DMS153 treated with DMSO at 0.1 percent for 48 hours (cell line): ENCODE measurements at regions not wholly inside any gene's neighbourhood (a gene's known extent, or its start where the extent isn't known, plus 50 kb on each side); places are given as distances from the start of the nearest gene placed in this dataset.
"Not testable (repeated sequence)": the region's sequence is repeated elsewhere in the genome, so short reads cannot be mapped to it uniquely, and the experiment has no call there.

Source experiments
- DNase-seq: peaks from one replicate; lab custom pipeline; 2025; ENCODE audit not compliant: unreplicated experiment; lab: John Stamatoyannopoulos, UW

DNA sequence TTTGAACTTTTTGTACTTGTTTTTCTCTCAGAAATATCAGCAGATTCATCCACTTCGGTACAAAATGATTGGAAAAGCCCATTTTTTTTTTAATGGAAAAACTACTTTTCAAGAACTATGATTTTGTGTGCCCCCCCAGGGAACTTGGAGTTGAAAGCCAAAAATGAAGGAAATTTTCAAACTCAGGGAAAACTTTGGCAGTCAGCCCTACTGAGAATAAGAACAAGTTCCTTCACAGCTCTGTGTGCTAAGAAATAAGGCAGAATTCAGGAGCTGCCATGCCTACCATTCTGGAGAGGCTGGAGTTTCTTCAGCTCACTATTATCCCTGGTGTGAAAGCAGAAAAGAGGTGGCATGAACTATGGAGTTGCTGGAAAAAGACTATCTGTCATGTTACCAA is 226.0 kb upstream of the SLC35G4 start:
- no peak for DNase-seq

DNA sequence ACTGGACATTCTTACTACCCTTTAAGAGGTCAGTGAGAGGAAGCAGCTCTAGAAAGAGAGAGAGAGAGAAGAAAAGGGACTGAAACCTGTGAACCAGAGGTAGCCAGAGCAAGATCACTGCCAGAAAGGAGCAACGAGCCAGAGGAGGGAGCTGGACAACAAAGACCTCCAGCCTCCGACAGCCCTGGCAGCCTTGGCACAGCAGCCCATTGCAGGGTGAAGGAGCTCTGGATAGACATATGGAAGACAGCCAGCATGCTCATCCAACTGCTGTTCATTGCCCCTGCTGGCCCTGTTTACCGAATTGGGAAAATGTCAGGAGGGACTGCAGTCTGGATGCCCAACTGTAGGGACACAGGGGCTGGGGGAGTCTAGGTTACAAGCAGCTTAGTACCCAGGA is 228.4 kb upstream of the SLC35G4 start:
- no peak for DNase-seq

DNA sequence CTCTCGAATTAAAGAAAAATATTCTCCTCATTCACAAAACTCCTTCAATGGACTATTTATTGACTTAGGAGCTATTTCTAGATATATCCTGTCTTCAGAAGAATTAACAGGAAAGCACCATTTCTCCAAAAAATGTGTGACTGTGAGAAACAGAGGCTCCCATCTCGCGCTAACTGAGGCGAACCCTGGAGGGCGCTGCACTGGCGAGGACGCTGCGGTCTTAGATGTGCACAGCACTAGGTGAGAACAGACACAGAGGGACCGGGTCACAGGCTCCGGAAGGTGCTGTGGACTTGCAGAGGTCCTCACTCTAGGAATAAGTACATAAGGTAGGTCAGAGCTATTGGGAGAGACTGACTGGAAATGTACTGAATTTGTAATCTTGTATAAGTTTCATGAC is 229.7 kb upstream of the SLC35G4 start:
- DNase-seq, result no peak

DNA sequence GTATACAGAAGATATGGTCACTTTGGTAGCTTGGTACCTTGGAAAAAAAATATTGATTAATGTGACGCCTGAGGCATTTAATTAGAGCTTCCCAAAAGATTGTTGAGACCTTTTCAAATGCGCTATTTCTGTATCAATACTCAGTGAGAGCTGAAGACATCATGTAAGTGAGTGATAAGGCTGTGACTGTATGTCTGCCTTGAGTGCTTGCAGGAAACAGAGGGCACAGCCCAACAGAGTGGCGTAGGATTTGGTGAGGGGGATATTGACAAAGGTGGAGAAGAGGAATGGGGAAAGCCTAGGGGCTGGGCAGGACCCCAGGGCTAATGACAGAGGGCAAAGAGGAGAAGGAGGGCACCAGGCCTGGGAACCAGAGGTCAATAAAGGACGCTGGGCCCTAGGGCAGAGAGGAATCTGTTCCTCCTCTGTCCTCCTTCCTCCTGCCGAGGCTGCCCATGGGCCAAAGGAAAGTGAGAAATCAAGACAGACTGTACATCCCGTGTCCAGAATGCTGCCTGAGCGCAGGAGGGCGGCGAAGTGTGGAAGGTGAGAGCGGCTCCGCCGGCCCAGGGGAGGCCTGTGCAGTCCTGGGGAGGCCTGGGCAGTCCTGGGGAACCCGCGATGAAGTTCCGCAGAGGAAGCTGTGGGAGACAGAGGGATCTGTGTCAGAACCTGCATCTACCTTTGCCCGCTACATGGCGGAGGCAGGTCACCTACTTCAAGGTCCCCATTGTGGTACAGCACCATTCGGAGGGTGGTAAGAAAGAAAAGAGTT is 228.6 kb upstream of the PIEZO2 start:
- no peak for DNase-seq

DNA sequence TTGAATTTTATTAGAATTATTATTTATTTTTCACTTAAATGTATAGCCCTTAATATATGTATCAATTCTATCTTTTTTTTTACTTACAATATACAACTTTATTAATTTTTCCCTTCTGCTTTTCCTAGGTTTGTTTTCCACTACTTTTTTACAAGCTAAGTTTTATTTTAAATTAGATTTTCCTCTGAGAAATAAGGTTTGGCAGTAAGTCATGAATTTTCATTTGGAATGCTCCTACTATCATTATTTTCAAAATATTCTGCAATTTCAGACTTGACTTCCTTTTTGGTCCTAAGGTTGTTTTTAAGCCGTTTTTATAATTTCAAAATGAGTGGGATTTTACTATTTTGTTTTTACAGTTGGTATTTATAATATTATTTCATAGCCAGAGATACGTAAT is 222.8 kb upstream of the PIEZO2 start:
- no peak for DNase-seq

DNA sequence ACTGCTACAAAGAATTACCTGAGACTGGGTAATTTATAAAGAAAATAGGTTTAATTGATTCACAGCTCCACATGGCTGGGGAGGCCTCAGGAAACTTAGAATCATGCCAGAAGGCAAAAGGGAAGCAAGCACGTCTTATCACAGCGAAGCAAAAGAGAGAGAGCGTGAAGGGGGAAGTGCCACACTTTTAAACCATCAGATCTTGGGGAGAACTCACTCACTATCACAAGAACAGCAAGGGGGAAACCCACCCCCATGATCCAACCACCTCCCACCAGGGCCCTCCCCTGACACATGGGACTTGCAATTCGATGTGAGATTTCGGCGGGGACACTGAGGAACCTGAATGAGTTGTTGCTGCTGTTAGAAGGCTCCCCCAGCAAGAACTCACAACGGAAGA is 220.2 kb upstream of the PIEZO2 start:
- no peak for DNase-seq

DNA sequence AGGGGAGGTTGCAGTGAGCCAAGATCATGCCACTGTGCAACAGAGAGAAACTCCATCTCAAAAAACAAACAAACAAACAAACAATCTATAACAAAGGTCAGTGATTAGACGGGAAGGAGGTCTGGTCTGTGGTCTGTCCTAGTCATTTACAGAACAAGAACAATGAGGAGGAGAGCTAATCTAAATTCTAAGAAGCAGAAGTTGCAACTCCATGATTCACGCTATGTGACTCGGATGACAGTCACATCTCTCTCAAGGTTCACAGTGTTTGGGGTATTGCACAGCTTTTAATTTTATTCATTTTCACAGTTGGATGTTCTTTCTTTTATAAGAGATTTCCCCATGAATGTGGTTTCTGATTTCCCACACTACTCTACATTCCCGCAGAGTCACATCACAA is 218.7 kb upstream of the PIEZO2 start:
- DNase-seq, result no peak

DNA sequence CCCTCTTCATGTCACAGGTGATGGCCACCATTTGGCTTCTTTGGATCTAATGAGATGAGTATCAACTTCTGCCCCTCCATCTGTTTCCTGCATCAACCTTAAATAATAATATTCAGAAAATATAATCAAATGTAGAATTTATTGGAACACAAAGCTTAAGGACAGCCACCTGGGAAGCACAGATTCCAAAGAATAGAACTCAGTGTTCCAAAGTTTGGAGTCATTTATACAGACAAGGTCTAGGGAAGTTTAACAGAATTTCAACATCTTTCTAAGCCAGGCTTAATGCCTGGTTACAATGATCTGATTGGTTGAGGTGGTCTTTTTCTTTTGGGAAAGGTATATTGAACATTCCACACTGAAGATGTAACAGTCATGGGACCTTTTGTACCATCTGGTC is 218.0 kb upstream of the PIEZO2 start:
- no peak for DNase-seq

DNA sequence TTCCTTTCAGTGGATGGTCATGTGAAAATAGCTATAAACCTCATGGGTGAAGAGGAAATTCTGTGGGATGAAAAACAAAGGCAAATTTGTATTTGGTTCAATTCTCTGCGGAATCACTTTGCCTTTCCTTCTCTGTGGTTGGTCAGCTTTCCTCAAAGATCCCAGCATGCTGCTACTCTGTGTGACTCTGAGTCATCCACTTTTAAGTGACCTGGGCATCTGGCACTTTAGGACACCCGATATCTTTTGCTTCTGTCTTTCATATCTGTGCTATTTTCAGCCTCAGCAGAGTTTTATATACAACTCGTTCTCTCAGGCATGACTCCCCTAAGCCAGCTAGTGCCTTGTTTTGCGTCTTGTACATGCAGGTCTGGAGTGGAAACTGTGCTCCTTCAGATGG is 217.0 kb upstream of the PIEZO2 start:
- no peak for DNase-seq

DNA sequence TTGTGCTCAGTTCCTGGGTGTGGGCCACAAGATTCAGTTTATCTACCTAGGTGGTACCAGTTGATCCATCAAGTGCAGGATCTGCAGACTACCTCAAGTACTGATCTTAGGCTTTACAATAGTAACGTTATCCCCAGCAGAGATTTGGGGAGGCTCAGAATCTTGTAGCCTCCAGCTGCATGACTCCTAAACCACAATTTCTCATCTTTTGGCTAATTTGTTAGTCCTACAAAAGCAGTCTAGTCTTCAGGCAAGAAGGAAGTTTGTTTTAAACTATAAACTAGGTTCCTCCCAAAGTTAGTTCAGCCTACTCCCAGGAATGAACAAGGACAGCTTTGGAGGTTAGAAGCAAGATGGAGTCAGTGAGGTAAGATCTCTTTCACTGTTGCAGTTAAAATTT is 213.5 kb upstream of the PIEZO2 start:
- no peak for DNase-seq

DNA sequence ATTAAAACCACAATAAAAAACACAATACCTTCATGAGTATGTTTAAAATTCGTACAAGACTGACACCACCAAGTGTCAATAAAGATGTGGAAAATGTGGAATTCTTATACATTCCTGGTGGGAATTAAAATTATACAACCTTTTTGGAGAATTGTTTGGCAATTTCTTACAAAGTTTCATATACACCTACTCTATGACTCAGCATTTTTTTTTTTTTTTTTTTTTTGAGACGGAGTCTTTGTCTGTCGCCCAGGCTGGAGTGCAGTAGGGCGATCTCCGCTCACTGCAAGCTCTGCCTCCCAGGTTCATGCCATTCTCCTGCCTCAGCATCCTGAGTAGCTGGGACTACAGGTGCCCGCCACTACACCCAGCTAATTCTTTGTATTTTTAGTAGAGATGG is 212.5 kb upstream of the PIEZO2 start:
- DNase-seq, result not testable (repeated sequence)

DNA sequence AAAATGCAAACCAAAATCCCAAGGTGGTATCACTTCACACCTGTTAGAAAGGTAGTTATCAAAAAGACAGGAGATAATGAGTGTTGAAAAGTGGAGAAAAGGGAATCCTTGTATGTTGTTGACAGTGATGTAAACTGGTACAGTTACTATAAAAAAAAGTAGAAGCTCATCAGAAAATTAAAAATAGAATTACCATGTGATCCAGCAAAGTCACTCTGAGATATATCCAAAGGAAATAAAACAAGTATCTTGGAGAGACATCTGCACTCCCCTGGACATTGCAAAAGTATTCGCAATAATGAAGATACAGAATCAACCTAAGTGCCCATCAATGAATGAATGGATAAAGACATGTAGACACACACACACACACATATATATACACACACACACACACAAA is 208.3 kb upstream of the PIEZO2 start:
- DNase-seq, result no peak

DNA sequence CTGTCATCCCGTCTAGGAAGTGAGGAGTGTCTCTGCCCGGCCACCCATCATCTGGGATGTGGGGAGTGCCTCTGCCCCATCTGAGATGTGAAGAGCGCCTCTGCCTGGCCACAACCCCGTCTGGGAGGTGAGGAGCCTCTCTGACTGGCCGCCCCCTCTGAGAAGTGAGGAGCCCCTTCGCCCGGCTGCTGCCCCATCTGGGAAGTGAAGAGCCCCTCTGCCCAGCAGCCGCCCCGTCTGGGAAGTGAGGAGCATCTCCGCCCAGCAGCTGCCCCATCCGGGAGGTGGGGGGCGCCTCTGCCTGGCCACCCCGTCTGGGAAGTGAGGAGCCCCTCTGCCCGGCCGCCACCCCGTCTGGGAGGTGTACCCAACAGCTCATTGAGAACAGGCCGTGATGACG is 195.2 kb upstream of the PIEZO2 start:
- DNase-seq, result not testable (repeated sequence)

DNA sequence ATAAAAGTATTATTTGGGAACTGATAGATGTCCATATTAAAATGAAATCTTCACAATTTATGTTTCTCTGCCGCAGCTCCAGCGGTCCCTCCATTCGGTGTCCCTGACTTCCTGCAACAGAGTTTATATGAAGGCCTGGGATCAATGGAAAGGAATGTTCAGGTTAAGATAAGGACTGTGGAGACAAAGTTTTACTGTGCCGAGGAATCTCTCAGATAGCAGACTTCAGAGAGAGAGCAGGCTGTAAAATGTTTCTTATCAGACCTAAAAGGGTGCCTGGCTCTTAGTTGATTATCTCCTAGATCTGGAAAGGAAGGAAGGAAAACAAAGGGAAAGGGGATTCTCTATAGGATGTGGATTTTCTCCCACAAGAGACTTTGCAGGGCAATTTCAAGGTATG is 193.7 kb upstream of the PIEZO2 start:
- DNase-seq, result no peak

DNA sequence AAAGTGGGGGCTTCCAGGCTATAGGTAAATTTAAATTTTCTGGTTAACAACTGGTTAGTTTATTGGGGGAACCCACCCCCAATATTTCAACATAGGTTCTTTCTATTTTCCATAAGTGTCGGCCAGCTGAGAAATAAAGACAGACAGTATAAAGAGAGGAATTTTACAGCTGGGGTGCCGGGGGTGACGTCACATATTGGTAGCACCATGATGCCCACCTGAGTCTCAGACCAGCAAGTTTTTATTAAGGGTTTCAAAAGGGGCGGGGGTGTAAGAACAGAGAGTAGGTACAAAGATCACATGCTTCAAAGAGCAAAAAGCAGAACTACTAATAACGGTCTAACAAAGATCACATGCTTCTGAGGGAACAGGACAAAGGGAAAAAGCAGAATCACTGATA is 192.7 kb upstream of the PIEZO2 start:
- DNase-seq, result not testable (repeated sequence)

DNA sequence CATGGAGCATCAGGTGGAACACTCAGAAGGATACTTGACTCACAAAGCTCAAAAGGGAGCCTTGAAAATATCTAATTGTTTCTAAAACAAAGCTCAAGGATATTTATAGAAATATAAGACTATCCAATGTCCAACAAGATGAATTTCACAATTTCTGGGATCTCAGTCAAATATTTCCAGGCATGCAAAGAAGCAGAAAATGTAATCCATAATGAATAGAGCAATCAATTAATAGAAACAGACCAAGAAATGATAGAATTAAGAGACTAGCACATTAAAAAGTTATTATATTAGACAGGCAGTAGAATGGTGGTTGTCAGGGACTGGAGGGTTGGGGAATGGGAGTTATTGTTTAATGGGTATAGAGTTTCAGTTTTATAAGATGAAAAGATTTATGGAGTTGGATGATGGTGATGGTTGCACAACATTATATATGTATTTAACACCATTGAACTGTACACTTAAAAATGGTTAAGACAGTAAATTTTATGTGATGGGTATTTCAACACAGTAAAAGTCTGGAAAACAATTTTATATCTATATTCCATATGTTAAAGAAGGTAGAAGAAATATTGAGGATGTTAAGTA is 189.9 kb upstream of the PIEZO2 start:
- DNase-seq, result no peak

DNA sequence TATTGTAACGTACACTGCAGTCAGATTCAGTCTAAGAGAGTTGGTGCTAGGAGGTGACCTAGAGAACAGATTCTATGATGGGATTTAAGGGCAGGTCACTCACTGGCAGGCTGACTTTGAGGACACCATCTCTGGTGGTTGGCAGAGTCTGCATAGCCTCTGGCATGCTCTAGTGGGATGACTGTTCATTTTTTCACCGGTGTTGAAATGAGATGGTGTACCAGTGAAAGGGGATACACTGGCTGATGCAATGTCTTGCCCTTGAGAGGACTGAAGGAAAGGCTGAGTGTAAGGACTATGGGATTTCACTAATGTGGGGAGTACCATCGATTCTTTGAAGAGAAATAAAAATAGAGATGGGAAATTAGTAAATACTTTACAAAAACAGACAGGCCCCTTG is 186.9 kb upstream of the PIEZO2 start:
- no peak for DNase-seq

DNA sequence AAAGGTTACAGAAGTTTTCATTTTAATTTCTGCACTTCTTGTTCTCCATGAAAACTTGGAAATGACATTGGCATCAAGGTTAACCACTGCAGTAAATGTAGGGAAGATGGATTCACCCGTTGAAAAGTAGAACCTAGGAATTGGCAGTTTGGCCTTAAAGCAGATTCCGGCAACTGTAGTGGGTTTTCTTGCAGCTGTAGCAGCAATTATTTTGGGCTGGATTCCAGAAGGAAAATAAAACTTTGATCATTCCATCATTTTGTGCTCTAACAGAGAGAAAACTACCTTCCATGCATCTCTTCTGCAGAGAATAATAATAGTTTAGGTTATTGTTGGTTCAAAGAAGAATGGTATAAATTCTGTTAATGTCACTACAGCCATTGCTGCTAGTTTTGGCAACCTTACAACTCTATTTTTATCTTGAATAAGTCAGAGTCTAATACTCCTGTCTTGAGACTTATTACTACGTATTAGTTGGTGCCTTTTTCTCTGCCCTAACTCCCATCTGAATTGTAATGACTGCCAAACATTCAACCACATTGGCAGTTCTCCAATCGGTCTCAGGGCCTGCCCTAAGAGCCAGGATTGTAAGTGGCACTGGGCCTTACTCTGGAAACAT is 178.1 kb upstream of the PIEZO2 start:
- DNase-seq, result no peak

DNA sequence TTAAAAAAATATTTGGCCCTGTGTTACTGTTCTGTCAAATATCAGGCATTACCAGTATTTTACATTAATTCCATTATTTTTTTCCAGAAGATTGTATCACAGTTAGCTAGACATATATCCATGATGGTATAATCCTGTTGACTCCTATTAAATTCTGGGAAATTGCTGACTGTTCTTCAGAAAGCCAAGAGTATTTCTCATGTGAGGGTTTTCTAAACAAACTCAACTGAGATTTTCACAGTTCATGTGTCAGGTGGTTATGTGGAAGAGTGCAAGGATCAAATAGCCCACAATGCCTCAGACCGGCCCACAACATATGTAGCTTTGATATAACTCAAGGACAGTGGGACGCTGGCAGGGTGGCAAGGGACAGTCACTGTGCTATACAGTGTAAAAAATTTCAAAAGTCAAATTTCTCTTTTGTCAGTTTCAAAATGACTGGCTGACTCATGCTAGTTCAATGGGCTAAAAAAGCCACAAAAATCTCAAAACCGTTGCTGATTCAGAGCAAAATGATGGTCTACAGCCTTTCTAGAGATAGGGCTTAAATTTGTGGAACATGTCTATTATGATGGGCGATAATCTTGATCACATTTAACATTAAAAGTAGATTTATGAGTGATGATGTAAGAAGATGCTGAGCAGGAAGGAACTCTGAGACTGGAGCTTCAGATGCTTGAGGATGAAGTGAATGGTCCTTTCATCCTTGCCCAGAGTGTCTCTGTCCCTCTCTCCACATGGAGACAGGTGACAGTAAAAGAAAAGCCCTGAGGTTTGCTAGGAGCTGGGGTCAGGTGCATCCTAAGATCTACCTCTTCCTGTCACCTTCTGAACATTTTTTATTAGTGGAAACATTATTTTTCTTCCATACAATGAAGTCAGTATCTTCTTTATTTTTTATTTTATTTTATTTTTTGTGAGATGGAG is 175.8 kb upstream of the PIEZO2 start:
- no peak for DNase-seq

DNA sequence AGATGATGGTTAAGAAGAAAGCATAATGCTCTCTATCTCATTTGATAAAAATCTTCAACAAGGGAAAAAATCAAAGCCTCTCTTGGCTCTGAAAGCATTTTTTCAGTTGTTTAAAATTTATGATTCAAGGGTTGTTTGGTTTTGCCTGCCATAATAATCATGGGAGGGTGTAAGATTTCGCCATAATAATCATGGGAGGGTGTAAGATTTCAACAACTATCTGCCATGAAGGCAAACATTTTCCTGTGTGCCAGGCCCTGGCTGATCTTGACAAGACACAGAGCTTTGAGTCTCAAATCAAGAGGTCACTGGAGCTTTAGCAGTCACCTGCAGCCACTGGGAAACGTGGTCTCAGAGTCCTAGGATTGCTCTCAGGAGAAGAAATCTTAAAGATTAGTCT is 175.1 kb upstream of the PIEZO2 start:
- no peak for DNase-seq

DNA sequence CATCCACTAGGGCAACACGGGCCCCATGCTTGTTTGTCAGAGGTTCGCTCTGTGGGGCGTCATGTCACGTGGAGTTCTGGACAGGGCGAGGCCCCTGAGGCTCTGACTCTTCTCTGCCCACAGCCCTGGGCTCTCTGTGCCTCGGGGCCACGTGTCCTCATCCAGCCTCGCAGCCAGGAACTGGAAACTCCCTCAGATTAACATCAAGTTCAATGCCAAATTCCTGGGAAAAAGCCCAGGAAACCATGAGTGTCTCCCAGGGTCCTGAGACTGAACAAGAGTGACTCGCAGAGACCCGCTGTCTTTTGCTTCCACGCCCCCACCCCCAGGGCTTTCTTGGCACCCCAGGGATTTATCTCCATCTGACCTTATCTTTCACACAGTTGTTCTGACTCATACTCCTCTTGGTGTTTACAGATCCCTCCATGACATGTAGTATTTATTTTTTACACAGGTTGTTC is 174.0 kb upstream of the PIEZO2 start:
- DNase-seq, result no peak
